ENCODE measurements at regions not wholly inside any gene's neighbourhood (a gene's known extent, or its start where the extent isn't known, plus 50 kb on each side); places are given as distances from the start of the nearest gene placed in this dataset.
"Not testable (repeated sequence)": the region's sequence is repeated elsewhere in the genome, so short reads cannot be mapped to it uniquely, and the experiment has no call there.

- H3K27me3 ChIP-seq, result no peaks in the 10 kb centered on the region
- 89% methylated on average over 10 of the region's 10 CpGs for WGBS
- no peaks in the 10 kb centered on the region for H3K9me3 ChIP-seq
- H3K4me1 ChIP-seq, result no peaks in the 10 kb centered on the region
- peaks cover 4 to 83% (median 54%) of the 10 kb centered on the region in 4 donors for H3K36me3 ChIP-seq
- no peak overlapping the region for H3K4me3 ChIP-seq
- peak overlapping the region in 1 of 4 donors; percentile 48 for H3K27ac ChIP-seq (replicated peaks in 1 of 4)
- DNase-seq (ENCODE audit: extremely low spot score), result no peak
- TF ChIP-seq EP300 (IDR thresholded peaks at IDR 0.05) (no peak), POLR2A (IDR thresholded peaks at IDR 0.05; ENCODE audit: low read depth) (no peak), POLR2AphosphoS5 (IDR thresholded peaks at IDR 0.05) (no peak)
- TF ChIP-seq, protein P1, sequence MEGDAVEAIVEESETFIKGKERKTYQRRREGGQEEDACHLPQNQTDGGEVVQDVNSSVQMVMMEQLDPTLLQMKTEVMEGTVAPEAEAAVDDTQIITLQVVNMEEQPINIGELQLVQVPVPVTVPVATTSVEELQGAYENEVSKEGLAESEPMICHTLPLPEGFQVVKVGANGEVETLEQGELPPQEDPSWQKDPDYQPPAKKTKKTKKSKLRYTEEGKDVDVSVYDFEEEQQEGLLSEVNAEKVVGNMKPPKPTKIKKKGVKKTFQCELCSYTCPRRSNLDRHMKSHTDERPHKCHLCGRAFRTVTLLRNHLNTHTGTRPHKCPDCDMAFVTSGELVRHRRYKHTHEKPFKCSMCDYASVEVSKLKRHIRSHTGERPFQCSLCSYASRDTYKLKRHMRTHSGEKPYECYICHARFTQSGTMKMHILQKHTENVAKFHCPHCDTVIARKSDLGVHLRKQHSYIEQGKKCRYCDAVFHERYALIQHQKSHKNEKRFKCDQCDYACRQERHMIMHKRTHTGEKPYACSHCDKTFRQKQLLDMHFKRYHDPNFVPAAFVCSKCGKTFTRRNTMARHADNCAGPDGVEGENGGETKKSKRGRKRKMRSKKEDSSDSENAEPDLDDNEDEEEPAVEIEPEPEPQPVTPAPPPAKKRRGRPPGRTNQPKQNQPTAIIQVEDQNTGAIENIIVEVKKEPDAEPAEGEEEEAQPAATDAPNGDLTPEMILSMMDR (IDR thresholded peaks at IDR 0.05), result no peak
- intact Hi-C loops (cut with DNase I), result no loop called here
These were observed 212.2 kb downstream of the SIPA1L2 start for GRCh38 chr1:232417636-232418248.

DNA sequence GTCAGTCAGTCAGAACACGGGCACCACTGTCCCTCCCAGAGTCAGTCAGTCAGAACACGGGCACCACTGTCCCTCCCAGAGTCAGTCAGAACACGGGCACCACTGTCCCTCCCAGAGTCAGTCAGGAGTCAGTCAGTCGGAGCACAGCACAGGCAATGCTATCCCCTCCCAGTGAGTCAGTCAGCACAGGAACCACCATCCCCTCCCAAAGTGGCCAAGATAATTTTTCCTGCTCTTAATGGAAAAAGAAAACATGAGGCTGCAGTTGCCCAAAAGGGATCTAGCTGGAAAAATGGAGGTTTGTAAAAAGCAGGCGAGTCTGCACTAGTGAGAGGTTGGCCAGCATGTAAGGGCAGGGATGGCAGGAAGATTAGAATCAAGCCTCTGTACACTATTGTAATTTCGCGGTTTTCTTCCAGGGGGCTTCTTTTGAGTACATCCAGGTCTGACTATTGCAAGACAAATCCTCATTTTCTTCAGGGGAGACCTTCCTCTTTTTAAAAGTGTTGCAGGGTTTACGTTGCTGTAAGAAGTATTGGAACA lies 213.8 kb downstream of the SIPA1L2 start:
- H3K36me3 ChIP-seq, result peaks cover 4 to 82% (median 51%) of the 10 kb centered on the region in 4 donors
- WGBS, result 81% methylated on average over 5 of the region's 8 CpGs
- H3K27ac ChIP-seq (replicated peaks in 1 of 4), result no peak overlapping the region

GRCh38 chr1:232415481-232415880 lies 214.5 kb downstream of the SIPA1L2 start:
- H3K4me3 ChIP-seq; H3K27me3 ChIP-seq; H3K4me1 ChIP-seq; intact Hi-C loops (cut with DNase I); H3K27ac ChIP-seq (replicated peaks in 1 of 4); H3K9me3 ChIP-seq; DNase-seq (ENCODE audit: extremely low spot score): not testable (repeated sequence)
- H3K36me3 ChIP-seq, result peaks cover 4 to 82% (median 51%) of the 10 kb centered on the region in 4 donors
- WGBS, result 96% methylated on average over 4 of the region's 10 CpGs

More for the DNA sequence above, 213.8 kb downstream of the SIPA1L2 start:
- Histone ChIP-seq H3K9me3 (peaks cover 0 to 1% (median 0%) of the 10 kb centered on the region in 4 donors), H3K4me3 (no peak overlapping the region), H3K27me3 (no peaks in the 10 kb centered on the region), H3K4me1 (no peaks in the 10 kb centered on the region)
- TF ChIP-seq POLR2A (IDR thresholded peaks at IDR 0.05; ENCODE audit: low read depth), result no peak
- TF ChIP-seq, protein P1 (IDR thresholded peaks at IDR 0.05), result no peak
- TF ChIP-seq EP300 (IDR thresholded peaks at IDR 0.05), result no peak
- no peak for DNase-seq (ENCODE audit: extremely low spot score)
- intact Hi-C loops (cut with DNase I), result no loop called here

GRCh38 chr1:232414100-232414499 lies 215.8 kb downstream of the SIPA1L2 start:
- H3K4me3 ChIP-seq, result no peak overlapping the region
- DNase-seq (ENCODE audit: extremely low spot score), result no peak
- 89% methylated on average over 7 of the region's 7 CpGs for WGBS
- no peaks in the 10 kb centered on the region for H3K27me3 ChIP-seq
- peaks cover 12 to 74% (median 50%) of the 10 kb centered on the region in 4 donors for H3K36me3 ChIP-seq
- H3K9me3 ChIP-seq, result peaks cover 0 to 13% (median 9%) of the 10 kb centered on the region in 4 donors
- H3K27ac ChIP-seq (replicated peaks in 1 of 4), result no peak overlapping the region
- intact Hi-C loops (cut with DNase I), result no loop called here
- TF ChIP-seq, protein P1 (IDR thresholded peaks at IDR 0.05), result no peak
- TF ChIP-seq POLR2AphosphoS5 (IDR thresholded peaks at IDR 0.05) (no peak), POLR2A (IDR thresholded peaks at IDR 0.05; ENCODE audit: low read depth) (no peak)
- H3K4me1 ChIP-seq, result no peaks in the 10 kb centered on the region

- no peak for DNase-seq (ENCODE audit: extremely low spot score)
- H3K9me3 ChIP-seq, result peaks cover 0 to 13% (median 9%) of the 10 kb centered on the region in 4 donors
- H3K36me3 ChIP-seq, result peaks cover 12 to 71% (median 49%) of the 10 kb centered on the region in 4 donors
- TF ChIP-seq POLR2A (IDR thresholded peaks at IDR 0.05; ENCODE audit: low read depth), result no peak
- TF ChIP-seq EP300 (IDR thresholded peaks at IDR 0.05), result no peak
- TF ChIP-seq, protein P1 (IDR thresholded peaks at IDR 0.05), result no peak
- TF ChIP-seq POLR2AphosphoS5 (IDR thresholded peaks at IDR 0.05), result no peak
- 98% methylated on average over 2 of the region's 2 CpGs for WGBS
- H3K4me1 ChIP-seq, result no peaks in the 10 kb centered on the region
- no peaks in the 10 kb centered on the region for H3K27me3 ChIP-seq
- no peak overlapping the region for H3K27ac ChIP-seq (replicated peaks in 1 of 4)
- intact Hi-C loops (cut with DNase I), result no loop called here
- no peak overlapping the region for H3K4me3 ChIP-seq
These were observed 216.3 kb downstream of the SIPA1L2 start for GRCh38 chr1:232413674-232414073.

Data from esophagus muscularis mucosa (tissue), 4 donors.